Right renal pelvis (tissue), 4 donors: ENCODE measurements at regions not wholly inside any gene's neighbourhood (a gene's known extent, or its start where the extent isn't known, plus 50 kb on each side); places are given as distances from the start of the nearest gene placed in this dataset.

ENCODE experiments used
- DNase-seq, 4 donors: peaks; one replicate each; pipeline ENCODE4 v3.0.0-alpha.2; 2013; ENCODE audit warnings: low read depth in 4 of 4, low spot score in 3 of 4, missing footprints in 1 of 4

- DNase-seq = no peak
Measured at GRCh38 chr11:70519117-70519516, 120.8 kb downstream of the CTTN start.

GRCh38 chr11:70521475-70522308, 123.4 kb downstream of the CTTN start:
- no peak for DNase-seq

GRCh38 chr11:70522309-70522592, 123.9 kb downstream of the CTTN start:
- no peak for DNase-seq

- DNase-seq = no peak
Measured at GRCh38 chr11:70522593-70523311, 124.4 kb downstream of the CTTN start.

GRCh38 chr11:70523384-70524095, 125.2 kb downstream of the CTTN start:
- DNase-seq = no peak

- DNase-seq = no peak
Measured at GRCh38 chr11:70524096-70524922, 126.0 kb downstream of the CTTN start.

GRCh38 chr11:70525006-70525405, 126.7 kb downstream of the CTTN start:
- DNase-seq = no peak

- DNase-seq = no peak
Measured at GRCh38 chr11:70525466-70525865, 127.1 kb downstream of the CTTN start.

GRCh38 chr11:70526116-70527045, 128.1 kb downstream of the CTTN start:
- DNase-seq = no peak

- DNase-seq = no peak
Measured at GRCh38 chr11:70527046-70527395, 128.7 kb downstream of the CTTN start.

GRCh38 chr11:70527429-70528045, 129.2 kb downstream of the CTTN start:
- no peak for DNase-seq

GRCh38 chr11:70528046-70528793, 129.9 kb downstream of the CTTN start:
- no peak for DNase-seq

GRCh38 chr11:70528794-70529580, 130.7 kb downstream of the CTTN start:
- DNase-seq = no peak

GRCh38 chr11:70530010-70530409, 131.7 kb downstream of the CTTN start:
- no peak for DNase-seq

- DNase-seq = no peak
Measured at GRCh38 chr11:70530629-70531185, 132.4 kb downstream of the CTTN start.

- no peak for DNase-seq
Measured at GRCh38 chr11:70531281-70532065, 133.1 kb downstream of the CTTN start.

- DNase-seq = no peak
Measured at GRCh38 chr11:70532066-70532440, 133.7 kb downstream of the CTTN start.
